ENCODE measurements at regions not wholly inside any gene's neighbourhood (a gene's known extent, or its start where the extent isn't known, plus 50 kb on each side); places are given as distances from the start of the nearest gene placed in this dataset.

DNA sequence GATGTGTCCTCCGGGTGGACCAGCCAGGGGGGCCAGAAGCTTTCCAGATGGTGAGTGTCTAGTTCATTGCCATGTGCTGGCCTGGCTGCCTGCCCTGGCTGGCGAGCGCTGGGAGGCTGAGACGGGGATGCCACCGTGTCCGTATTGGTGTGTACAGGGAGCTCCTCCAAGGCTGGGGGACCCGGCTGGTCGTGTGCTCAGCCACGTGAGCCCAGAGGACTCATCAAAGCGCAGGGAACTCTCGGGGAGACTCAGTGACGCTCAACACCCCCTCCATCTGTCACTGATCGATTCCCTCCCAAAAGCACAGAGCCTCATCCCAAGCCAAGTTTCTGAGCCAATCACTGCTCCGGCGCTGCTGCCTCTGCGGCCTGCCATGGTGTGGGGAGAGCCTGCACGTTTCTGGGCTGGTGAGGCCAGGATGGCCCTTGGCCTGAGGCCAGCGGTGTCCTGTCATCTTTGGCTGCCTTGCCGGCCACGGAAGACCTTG is 423.7 kb downstream of the SHANK2 start:
- peak overlapping the region; percentile 34 for H3K23ac ChIP-seq (ENCODE audit: low read depth, low read length, poor library complexity)
- no peak overlapping the region for H3K4me2 ChIP-seq (ENCODE audit: insufficient read depth, low read length, poor library complexity, severe bottlenecking)
- peak overlapping the region; percentile 54 for H2BK5ac ChIP-seq (ENCODE audit: low read length)
- H3K79me1 ChIP-seq (ENCODE audit: low read depth, low read length) = no peaks in the 10 kb centered on the region
- H3K14ac ChIP-seq (ENCODE audit: low read length) = peak overlapping the region; percentile 14
- no peak overlapping the region for H3K4me3 ChIP-seq (ENCODE audit: low read length in 2 of 2)
- no peaks in the 10 kb centered on the region for H3K36me3 ChIP-seq (replicated peaks in 1 of 2; ENCODE audit: control insufficient read depth in 2 of 2, insufficient read depth in 2 of 2, low read length in 2 of 2)
- H2AK5ac ChIP-seq (ENCODE audit: low read depth, low read length) = peak overlapping the region; percentile 98
- peak overlapping the region; percentile 89 for H2BK12ac ChIP-seq (ENCODE audit: low read length)
- peak overlapping the region; percentile 98 for H2BK15ac ChIP-seq (ENCODE audit: low read length)
- H3K4me1 ChIP-seq (ENCODE audit: control insufficient read depth in 2 of 2, insufficient read depth in 1 of 2, low read depth in 1 of 2, low read length in 2 of 2) = peaks cover 21 to 28% of the 10 kb centered on the region in 2 donors
- peak overlapping the region; percentile 80 for H4K91ac ChIP-seq (ENCODE audit: low read depth, low read length, poor library complexity)
- DNase-seq (ENCODE audit: low spot score) = no peak
- peak overlapping the region; percentile 80 for H3K4ac ChIP-seq (ENCODE audit: low read length)
- no CpG with 5 or more reads among the region's 20 CpGs for WGBS, 2 donors (ENCODE audit: extremely low coverage in 2 of 2, insufficient read length in 2 of 2, insufficient replicate concordance in 1 of 2)
- H2AFZ ChIP-seq (ENCODE audit: low read length) = no peak overlapping the region
- H3K9me3 ChIP-seq (replicated peaks in 1 of 2; ENCODE audit: control insufficient read depth in 2 of 2, insufficient read depth in 1 of 2, low read depth in 1 of 2, low read length in 2 of 2) = no peaks in the 10 kb centered on the region
- H3K9ac ChIP-seq (ENCODE audit: low read depth, low read length, poor library complexity) = peak overlapping the region; percentile 63
- peaks cover 0 to 11% (median 0%) of the 10 kb centered on the region in 3 experiments for H3K27me3 ChIP-seq (ENCODE audit: control insufficient read depth in 3 of 3, insufficient read depth in 3 of 3, low read depth in 1 of 3, low read length in 3 of 3)
- H4K8ac ChIP-seq (ENCODE audit: low read depth, low read length) = no peak overlapping the region
- peak overlapping the region; percentile 90 for H3K18ac ChIP-seq (ENCODE audit: low read length)
- H3K27ac ChIP-seq (replicated peaks; ENCODE audit: low read length) = no peak overlapping the region
- H2BK120ac ChIP-seq (ENCODE audit: low read depth, low read length) = peak overlapping the region; percentile 28

DNA sequence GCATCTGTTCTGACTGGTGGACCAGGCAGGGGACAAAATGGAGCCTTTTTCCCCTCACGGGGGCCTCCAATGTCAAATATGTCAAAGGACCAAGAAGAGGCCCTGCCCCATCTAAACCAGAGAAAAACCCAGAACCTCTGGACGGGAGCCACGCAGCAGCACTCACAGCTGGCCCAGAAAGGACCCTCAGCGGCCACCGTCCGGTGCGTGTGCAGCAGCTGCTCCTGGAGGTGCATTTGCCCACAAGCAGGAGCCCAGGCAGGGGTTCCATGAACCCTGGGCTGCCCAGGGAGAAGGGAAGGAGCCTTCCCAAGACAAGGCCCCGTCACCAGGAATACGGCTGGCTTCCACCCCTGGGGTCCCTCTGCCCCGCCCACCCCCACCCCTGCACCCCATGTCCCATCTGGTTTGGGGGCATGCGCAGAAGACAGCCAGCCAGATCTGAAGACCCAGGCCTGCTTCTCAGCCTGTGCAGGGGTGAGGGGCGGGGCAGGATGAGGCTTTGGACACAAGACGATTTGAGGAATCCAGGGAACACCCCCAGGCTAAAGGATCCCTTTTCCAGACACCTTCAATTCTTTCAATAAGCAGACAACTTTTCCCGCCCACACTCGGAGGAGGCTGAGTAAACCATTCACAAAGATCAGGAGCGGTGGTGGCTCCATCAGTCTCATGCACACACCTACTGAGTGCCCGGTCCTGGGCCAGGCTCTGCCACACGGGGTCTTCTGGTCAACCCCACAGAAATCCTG is 423.1 kb downstream of the SHANK2 start:
- peak overlapping the region; percentile 89 for H2BK12ac ChIP-seq (ENCODE audit: low read length)
- no peak for DNase-seq (ENCODE audit: low spot score)
- H3K14ac ChIP-seq (ENCODE audit: low read length) = peak overlapping the region; percentile 14
- H3K27ac ChIP-seq (replicated peaks; ENCODE audit: low read length) = no peak overlapping the region
- H3K4me2 ChIP-seq (ENCODE audit: insufficient read depth, low read length, poor library complexity, severe bottlenecking) = no peak overlapping the region
- H3K4me3 ChIP-seq (ENCODE audit: low read length in 2 of 2) = no peak overlapping the region
- H3K9me3 ChIP-seq (replicated peaks in 1 of 2; ENCODE audit: control insufficient read depth in 2 of 2, insufficient read depth in 1 of 2, low read depth in 1 of 2, low read length in 2 of 2) = no peaks in the 10 kb centered on the region
- peak overlapping the region; percentile 63 for H3K9ac ChIP-seq (ENCODE audit: low read depth, low read length, poor library complexity)
- peak overlapping the region; percentile 54 for H2BK5ac ChIP-seq (ENCODE audit: low read length)
- H2AK5ac ChIP-seq (ENCODE audit: low read depth, low read length) = peak overlapping the region; percentile 98
- H3K23ac ChIP-seq (ENCODE audit: low read depth, low read length, poor library complexity) = no peak overlapping the region
- H2AFZ ChIP-seq (ENCODE audit: low read length) = no peak overlapping the region
- peaks cover 21 to 24% of the 10 kb centered on the region in 2 donors for H3K4me1 ChIP-seq (ENCODE audit: control insufficient read depth in 2 of 2, insufficient read depth in 1 of 2, low read depth in 1 of 2, low read length in 2 of 2)
- H4K91ac ChIP-seq (ENCODE audit: low read depth, low read length, poor library complexity) = peak overlapping the region; percentile 39
- no CpG with 5 or more reads among the region's 18 CpGs for WGBS, 2 donors (ENCODE audit: extremely low coverage in 2 of 2, insufficient read length in 2 of 2, insufficient replicate concordance in 1 of 2)
- H3K4ac ChIP-seq (ENCODE audit: low read length) = no peak overlapping the region
- no peaks in the 10 kb centered on the region for H3K36me3 ChIP-seq (replicated peaks in 1 of 2; ENCODE audit: control insufficient read depth in 2 of 2, insufficient read depth in 2 of 2, low read length in 2 of 2)
- peaks cover 0 to 13% (median 0%) of the 10 kb centered on the region in 3 experiments for H3K27me3 ChIP-seq (ENCODE audit: control insufficient read depth in 3 of 3, insufficient read depth in 3 of 3, low read depth in 1 of 3, low read length in 3 of 3)
- peak overlapping the region; percentile 28 for H2BK120ac ChIP-seq (ENCODE audit: low read depth, low read length)
- H4K8ac ChIP-seq (ENCODE audit: low read depth, low read length) = no peak overlapping the region
- peak overlapping the region; percentile 98 for H2BK15ac ChIP-seq (ENCODE audit: low read length)
- H3K18ac ChIP-seq (ENCODE audit: low read length) = peak overlapping the region; percentile 90
- no peaks in the 10 kb centered on the region for H3K79me1 ChIP-seq (ENCODE audit: low read depth, low read length)

DNA sequence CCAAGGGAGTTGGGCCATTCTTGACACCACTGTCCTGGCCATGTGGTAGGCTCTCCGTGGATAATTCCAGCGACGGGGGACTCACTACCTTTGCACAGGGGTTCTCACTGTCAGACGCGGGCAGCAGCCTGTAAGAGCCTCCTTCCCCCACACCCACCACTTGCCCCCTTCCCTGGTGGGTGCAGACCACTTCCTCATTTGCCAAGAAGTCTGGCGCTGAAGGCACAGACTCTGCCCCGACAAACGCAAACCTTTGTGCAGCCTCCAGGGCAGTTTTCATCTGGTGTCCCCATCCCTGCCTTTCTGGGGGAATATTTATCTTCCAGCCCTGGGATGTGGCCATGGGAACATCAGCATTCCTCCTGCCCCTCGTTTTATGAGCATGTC is 422.5 kb downstream of the SHANK2 start:
- Histone ChIP-seq H3K27ac (replicated peaks; ENCODE audit: low read length) (no peak overlapping the region), H3K4ac (ENCODE audit: low read length) (no peak overlapping the region), H3K23ac (ENCODE audit: low read depth, low read length, poor library complexity) (no peak overlapping the region), H3K9ac (ENCODE audit: low read depth, low read length, poor library complexity) (no peak overlapping the region), H2BK120ac (ENCODE audit: low read depth, low read length) (no peak overlapping the region), H3K9me3 (replicated peaks in 1 of 2; ENCODE audit: control insufficient read depth in 2 of 2, insufficient read depth in 1 of 2, low read depth in 1 of 2, low read length in 2 of 2) (no peaks in the 10 kb centered on the region), H3K4me1 (ENCODE audit: control insufficient read depth in 2 of 2, insufficient read depth in 1 of 2, low read depth in 1 of 2, low read length in 2 of 2) (peaks cover 15 to 20% of the 10 kb centered on the region in 2 donors), H4K8ac (ENCODE audit: low read depth, low read length) (no peak overlapping the region), H3K4me2 (ENCODE audit: insufficient read depth, low read length, poor library complexity, severe bottlenecking) (no peak overlapping the region), H3K27me3 (ENCODE audit: control insufficient read depth in 3 of 3, insufficient read depth in 3 of 3, low read depth in 1 of 3, low read length in 3 of 3) (peaks cover 0 to 13% (median 0%) of the 10 kb centered on the region in 3 experiments), H2AK5ac (ENCODE audit: low read depth, low read length) (peak overlapping the region; percentile 41), H2BK12ac (ENCODE audit: low read length) (peak overlapping the region; percentile 82), H2AFZ (ENCODE audit: low read length) (no peak overlapping the region), H4K91ac (ENCODE audit: low read depth, low read length, poor library complexity) (peak overlapping the region; percentile 39), H3K4me3 (ENCODE audit: low read length in 2 of 2) (no peak overlapping the region), H2BK5ac (ENCODE audit: low read length) (peak overlapping the region; percentile 29), H3K36me3 (replicated peaks in 1 of 2; ENCODE audit: control insufficient read depth in 2 of 2, insufficient read depth in 2 of 2, low read length in 2 of 2) (no peaks in the 10 kb centered on the region), H3K14ac (ENCODE audit: low read length) (no peak overlapping the region), H2BK15ac (ENCODE audit: low read length) (peak overlapping the region; percentile 72), H3K79me1 (ENCODE audit: low read depth, low read length) (no peaks in the 10 kb centered on the region), H3K18ac (ENCODE audit: low read length) (peak overlapping the region; percentile 83)
- no CpG with 5 or more reads among the region's 9 CpGs for WGBS, 2 donors (ENCODE audit: extremely low coverage in 2 of 2, insufficient read length in 2 of 2, insufficient replicate concordance in 1 of 2)
- DNase-seq (ENCODE audit: low spot score) = no peak

DNA sequence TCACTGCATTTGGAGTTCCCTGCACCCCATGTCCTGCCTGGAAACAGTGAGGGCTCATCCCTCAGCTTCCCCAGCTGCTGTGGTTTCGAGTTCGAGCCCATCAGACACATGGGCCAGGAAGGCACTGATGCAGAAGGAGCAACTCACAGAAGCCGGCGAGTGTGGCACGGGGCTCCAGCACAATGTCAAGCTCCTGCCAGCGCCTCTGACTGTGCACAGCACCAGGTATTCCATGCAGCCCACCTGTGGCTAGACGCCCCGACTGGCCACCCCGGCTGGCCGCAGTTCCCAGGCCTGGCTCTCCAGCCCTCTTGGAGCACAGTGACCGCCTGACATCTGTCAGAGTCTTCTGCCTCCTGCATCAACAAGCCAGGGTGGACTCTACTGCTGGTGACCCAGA is 419.4 kb downstream of the SHANK2 start:
- no peak overlapping the region for H2BK120ac ChIP-seq (ENCODE audit: low read depth, low read length)
- H2AFZ ChIP-seq (ENCODE audit: low read length) = no peak overlapping the region
- H3K18ac ChIP-seq (ENCODE audit: low read length) = peak overlapping the region; percentile 92
- peak overlapping the region; percentile 78 for H2BK12ac ChIP-seq (ENCODE audit: low read length)
- H3K9me3 ChIP-seq (replicated peaks in 1 of 2; ENCODE audit: control insufficient read depth in 2 of 2, insufficient read depth in 1 of 2, low read depth in 1 of 2, low read length in 2 of 2) = peaks cover 2 to 5% of the 10 kb centered on the region in 2 donors
- no peaks in the 10 kb centered on the region for H3K36me3 ChIP-seq (replicated peaks in 1 of 2; ENCODE audit: control insufficient read depth in 2 of 2, insufficient read depth in 2 of 2, low read length in 2 of 2)
- peak overlapping the region; percentile 76 for H2BK5ac ChIP-seq (ENCODE audit: low read length)
- peak overlapping the region; percentile 39 for H3K14ac ChIP-seq (ENCODE audit: low read length)
- peak overlapping the region; percentile 86 for H3K23ac ChIP-seq (ENCODE audit: low read depth, low read length, poor library complexity)
- H4K91ac ChIP-seq (ENCODE audit: low read depth, low read length, poor library complexity) = peak overlapping the region; percentile 44
- peak overlapping the region; percentile 67 for H3K4ac ChIP-seq (ENCODE audit: low read length)
- no peak overlapping the region for H3K4me2 ChIP-seq (ENCODE audit: insufficient read depth, low read length, poor library complexity, severe bottlenecking)
- H3K27me3 ChIP-seq (ENCODE audit: control insufficient read depth in 3 of 3, insufficient read depth in 3 of 3, low read depth in 1 of 3, low read length in 3 of 3) = peaks cover 0 to 13% (median 0%) of the 10 kb centered on the region in 3 experiments
- H3K9ac ChIP-seq (ENCODE audit: low read depth, low read length, poor library complexity) = peak overlapping the region; percentile 56
- H3K4me1 ChIP-seq (ENCODE audit: control insufficient read depth in 2 of 2, insufficient read depth in 1 of 2, low read depth in 1 of 2, low read length in 2 of 2) = peaks cover 0 to 4% of the 10 kb centered on the region in 2 donors
- H4K8ac ChIP-seq (ENCODE audit: low read depth, low read length) = peak overlapping the region; percentile 76
- no CpG with 5 or more reads among the region's 11 CpGs for WGBS, 2 donors (ENCODE audit: extremely low coverage in 2 of 2, insufficient read length in 2 of 2, insufficient replicate concordance in 1 of 2)
- no peak overlapping the region for H3K27ac ChIP-seq (replicated peaks; ENCODE audit: low read length)
- H2BK15ac ChIP-seq (ENCODE audit: low read length) = peak overlapping the region; percentile 86
- no peak overlapping the region for H3K4me3 ChIP-seq (ENCODE audit: low read length in 2 of 2)
- DNase-seq (ENCODE audit: low spot score) = no peak
- no peaks in the 10 kb centered on the region for H3K79me1 ChIP-seq (ENCODE audit: low read depth, low read length)
- H2AK5ac ChIP-seq (ENCODE audit: low read depth, low read length) = peak overlapping the region; percentile 91
